Stimulated activated CD4-positive, alpha-beta T cell treated with anti-CD3 and anti-CD28 coated beads, Interleukin-2, amount 100 ng/mL, for 4 hours (primary cell): ENCODE measurements at regions not wholly inside any gene's neighbourhood (a gene's known extent, or its start where the extent isn't known, plus 50 kb on each side); places are given as distances from the start of the nearest gene placed in this dataset.

Source experiments
- DNase-seq: peaks from one replicate; pipeline ENCODE4 v3.0.0-alpha.2; 2020; ENCODE audit warnings: low read depth

DNA sequence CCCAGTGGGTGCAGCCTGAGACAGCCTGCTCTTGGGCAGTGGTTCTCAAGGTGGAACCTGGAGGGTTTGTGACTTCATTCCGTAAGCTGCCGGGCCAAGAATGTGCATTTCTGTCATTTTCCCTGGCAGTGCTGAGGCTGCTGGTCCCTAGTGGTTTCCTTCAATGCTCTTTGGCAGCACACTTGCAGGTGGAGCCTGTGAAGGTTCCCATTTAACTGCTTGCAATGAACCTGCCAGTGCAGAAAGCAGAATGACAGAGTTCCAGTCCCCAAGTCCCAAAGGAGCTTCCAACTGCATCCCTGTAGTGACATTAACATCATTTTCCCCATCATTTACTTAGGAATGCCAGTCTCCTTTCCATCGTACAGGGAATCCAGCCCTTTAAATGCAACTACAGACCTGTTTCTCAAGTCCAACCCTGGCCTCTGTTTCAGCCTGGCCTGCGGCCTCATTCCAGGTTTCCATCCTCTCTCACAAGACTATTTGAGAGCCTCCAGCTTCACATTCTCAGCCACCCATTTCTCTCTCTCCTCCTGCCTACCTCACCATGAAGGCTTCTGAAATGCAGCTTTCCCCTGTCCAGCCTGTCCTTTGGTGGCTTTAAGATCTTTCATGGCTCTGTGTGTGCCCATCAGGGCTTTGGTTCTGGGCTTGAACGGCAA is 149.7 kb upstream of the GGTLC1 start:
- DNase-seq, result no peak

DNA sequence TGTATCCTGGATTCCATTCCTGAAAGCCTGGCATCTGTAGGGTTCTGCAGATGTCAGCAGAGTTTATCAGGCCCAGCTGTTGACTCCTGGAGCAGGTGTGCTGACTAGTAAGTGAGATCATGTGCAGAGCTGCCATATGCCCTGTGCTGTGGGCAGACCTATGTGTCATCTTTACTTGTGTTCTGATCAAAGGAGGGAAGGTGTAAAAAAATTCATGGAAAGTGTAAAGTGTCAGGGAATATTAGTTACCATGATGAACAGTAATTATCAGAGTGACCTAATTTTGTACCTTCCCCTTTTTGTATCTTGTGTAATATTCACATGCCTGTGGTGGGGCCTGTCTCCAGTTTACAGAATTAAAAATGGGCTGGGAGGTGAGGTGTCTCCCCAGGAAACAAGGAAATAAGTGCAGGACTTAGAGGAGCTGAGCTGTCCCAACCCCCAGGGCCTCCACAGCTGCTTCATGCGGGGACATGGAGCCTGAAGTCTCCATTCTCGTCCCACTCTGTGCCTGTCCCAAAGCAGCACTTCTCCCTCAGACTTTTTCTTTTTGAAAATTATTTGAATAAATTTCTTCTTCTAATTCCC is 148.2 kb upstream of the GGTLC1 start:
- DNase-seq, result no peak

DNA sequence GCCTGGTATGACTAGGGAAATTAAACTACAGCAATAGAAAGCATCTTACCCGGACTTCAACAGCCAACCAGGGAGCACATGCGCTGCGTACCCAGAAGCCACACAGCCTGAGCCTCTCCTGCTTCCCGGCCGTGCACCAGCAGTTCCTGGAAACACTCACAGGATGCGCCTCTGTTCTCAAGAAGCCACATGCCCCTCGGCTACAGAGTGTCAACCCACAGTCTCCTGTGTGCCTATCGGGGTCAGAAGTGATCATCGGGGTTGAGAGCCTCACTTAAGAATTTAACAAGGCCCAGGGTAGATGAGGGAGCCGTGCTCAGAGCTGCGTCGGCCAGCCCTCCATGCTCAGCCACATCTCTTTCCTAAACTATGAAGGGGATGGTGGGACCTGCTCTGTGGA is 147.2 kb upstream of the GGTLC1 start:
- DNase-seq, result no peak

DNA sequence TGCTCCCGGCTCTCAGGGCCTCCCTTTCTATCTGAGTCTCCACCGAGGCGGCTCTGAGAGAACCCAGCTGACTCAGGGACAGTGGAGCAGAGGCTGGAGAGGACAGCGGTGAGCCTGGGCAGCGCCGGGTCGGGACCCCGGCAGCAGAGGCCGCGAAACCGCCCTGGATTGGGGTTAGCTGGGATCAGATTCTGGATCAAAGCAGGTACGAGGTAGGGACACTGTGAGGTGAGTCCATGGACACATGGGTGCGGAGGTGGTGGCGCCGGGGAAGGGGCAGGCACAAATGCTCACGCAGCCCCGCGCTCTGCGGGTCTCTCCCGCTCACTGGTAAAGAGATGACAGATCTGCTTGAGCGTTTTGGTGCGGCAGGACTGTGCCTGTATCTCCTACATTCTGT is 146.4 kb upstream of the GGTLC1 start:
- DNase-seq, result no peak

DNA sequence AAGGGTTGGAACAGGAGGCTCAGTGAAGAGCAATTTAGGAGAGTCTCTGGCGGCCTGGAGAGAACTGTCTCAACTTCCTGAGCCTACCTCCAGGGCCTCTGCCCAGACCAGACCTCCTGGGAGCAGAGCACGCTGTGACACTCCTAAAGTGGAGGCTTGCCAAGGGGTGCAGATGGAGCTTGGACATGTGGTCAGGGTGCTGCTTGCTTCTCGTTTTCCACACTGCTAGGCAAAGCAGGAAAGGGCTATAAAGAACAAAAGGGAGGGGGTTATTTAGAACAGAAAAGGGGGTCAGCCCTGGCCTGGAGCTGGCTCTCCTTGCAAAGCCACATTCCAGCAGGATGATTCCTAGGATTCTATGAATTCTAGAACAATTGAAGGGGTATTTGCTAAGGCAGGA is 145.7 kb upstream of the GGTLC1 start:
- no peak for DNase-seq

DNA sequence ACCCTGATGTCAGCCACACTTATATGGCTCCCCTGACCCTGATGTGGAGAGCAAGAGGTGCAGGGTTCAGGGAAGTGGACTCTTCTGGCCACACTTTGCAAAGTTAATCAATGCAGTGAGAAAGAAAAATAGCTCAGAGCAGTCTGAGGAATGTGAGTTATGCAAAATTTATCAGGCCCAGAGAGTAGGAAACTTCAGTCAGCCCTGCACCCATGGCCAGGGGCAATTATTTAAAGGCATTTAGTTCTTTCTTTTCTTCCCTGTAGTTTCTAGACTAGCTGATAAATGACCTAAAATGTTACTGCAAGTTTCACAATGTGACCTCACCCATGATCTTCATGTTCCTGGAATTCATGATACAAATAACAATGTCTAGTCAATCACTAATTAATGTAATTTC is 143.7 kb upstream of the GGTLC1 start:
- DNase-seq, result no peak

DNA sequence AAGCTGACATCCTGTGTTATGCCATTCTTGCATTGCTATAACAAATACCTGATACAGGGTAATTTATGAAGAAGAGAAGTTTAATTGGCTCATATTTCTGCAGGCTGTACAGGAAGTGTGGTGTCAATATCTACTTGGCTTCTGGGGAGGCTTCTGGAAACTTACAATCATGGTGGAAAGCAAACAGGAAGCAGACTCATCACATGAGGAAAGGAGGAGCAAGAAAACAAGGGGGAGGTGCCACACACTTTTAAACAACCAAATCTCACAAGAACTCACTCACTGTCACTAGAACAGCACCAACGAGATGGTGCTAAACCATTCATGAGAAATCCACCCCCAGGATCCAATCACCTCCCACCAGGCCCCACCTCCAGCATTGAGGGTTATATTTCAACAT is 143.1 kb upstream of the GGTLC1 start:
- DNase-seq, result no peak

DNA sequence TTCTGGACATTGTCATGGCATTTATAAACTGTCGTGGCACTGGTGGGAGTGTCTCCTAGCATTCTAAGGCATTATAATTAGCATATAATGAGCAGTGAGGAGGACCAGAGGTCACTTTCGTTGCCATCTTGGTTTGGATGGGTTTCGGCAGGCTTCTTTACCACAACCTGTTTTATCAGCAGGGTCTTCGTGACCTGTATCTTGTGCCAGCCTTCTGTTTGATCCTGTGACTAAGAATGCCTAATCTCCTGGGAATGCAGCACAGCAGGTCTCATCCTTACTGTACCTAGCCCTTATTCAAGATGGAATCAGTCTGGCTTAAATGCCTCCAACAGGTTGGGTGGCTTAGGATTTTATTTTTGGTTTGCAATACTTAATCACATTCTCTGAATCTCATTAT is 142.7 kb upstream of the GGTLC1 start:
- DNase-seq, result no peak

DNA sequence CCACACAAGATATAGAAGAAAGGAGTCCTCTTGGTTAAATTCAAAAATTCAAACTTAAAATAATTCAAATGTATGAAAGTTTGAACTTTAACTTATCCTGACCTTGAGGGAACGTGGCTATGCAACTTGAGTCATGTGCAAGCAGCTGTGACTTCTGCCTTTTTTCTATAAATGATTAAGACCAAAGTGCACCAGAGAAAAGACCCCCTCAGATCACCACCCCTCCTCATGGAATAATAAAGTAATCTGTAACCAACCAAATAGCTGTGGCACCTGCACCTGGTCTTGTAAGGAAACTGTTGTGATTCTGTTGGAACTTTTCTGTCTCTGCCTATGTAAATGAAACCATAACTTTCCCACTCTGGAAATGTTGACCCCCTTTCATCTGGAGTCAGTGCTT is 141.1 kb upstream of the GGTLC1 start:
- no peak for DNase-seq

DNA sequence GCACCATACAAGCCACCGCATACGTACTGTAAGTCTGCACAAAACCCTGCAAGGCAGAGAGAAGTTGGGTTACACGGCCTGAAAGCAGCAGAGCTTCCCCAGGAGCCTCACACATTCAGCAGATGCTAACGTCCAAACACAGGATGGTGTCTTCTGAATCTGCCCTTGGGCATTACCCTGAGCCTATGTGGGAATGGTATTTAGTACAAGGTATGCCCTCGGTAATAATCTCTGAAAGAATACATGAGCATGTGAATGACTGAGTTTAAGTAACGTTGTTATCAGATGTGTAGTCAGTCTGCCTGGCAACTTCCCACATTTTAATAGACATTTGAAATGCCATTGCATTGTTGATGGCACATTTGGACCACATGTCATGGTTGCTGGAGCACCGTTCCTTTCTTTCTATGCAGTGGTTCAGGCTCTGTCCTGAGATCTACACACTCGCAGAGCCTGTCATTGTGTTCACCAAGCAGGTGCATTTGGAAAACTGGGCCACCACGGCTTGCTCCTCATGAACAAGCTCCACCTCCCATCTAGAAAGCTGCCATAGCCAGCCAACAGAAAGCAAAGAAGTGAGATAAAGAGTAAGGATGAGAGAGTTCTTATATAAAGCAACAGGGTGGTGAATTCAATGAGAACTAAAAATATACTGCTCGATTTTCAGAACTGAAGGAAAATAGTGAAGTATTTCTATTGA is 136.5 kb upstream of the GGTLC1 start:
- DNase-seq, result no peak

DNA sequence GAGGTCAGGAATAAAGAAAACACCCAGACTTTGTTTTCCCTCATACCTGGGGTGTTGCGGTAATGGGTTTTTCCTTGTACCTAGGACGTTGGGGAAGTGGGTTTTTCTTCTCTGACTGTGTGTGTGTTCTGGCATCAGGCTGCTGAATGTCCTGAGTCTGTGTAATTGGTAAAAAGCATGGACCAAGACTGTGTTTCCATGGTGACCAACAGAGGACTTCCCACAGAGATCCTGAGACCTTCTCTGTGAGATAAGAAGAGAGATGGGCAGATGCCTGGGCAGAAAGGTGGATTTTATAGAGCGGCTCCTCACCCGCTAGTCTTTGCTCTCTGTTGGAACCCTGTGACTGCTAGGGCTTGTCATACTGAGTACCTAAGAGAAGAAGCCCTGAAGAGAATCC is 135.4 kb upstream of the GGTLC1 start:
- DNase-seq, result no peak

DNA sequence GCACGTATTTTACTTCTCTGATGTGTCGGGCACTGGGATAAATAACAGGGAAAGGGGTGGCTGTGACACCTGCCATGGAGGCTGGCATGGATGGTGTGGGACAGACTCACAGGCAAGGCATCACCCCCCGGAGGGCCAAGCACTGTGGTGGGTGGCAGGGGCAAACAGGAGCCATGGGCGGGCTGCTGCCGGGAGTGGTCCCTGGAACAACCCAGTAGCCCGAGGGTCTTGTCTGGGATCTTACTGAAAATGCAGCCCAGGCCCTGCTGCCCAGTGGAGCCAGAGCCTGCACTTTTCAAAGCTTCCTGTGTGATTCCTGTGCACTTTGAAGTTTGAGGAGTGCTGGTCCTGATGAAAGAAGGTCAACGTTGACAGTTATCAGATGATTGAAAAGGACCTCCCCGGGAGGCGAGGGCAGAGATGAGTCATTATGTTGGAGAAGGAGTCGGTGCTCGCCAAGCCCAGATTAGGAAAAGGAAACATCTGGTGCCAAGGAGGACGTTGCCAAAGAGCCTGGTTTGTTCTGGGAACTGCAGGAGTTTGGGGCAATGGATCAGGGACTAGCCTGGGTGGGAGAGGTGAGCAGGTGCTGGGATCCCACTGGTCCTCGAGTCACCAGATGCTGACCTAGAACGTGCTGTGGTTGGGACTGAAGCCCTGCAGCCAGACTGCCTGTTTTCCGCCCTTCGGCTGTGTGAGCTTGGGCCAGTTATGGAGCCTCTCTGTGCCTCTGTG is 130.0 kb upstream of the GGTLC1 start:
- no peak for DNase-seq

DNA sequence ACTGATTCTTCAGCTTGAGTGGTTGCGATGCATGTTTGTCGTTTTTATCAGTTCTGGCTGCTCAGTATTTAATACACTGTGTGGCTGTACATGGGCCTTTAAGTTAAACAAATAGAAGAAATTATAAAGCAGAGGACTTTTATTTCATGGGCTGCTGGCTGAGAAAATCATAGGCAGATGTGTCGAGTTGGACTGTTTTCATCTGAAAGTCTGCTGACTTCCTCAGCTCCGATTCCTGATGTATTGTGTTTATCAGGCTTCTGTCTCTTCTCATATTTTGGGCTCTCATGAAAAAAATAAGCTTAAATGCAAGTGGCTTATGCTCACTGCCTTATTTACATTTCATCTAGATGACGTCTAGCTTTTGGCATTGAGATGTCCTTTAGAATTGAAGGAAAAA is 129.5 kb upstream of the GGTLC1 start:
- no peak for DNase-seq

DNA sequence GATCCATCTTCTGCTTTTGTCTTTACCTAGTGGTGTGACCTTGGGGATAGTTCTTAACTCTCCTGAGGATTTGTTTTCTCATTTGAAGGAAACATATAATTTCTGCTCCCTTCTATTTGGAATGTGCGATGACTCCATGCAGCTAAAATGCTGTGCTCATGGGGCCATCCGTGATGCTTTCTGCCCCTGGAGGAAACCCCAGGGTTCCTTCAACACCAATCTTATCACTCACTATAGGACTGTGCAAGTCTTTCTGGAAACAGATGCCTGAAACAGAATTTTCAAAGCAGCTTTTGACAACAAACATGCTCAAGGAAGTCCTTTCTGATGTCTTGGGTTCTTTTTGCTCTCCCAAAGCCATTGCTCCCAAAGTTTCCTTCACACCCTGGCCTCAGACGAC is 128.8 kb upstream of the GGTLC1 start:
- DNase-seq, result no peak

DNA sequence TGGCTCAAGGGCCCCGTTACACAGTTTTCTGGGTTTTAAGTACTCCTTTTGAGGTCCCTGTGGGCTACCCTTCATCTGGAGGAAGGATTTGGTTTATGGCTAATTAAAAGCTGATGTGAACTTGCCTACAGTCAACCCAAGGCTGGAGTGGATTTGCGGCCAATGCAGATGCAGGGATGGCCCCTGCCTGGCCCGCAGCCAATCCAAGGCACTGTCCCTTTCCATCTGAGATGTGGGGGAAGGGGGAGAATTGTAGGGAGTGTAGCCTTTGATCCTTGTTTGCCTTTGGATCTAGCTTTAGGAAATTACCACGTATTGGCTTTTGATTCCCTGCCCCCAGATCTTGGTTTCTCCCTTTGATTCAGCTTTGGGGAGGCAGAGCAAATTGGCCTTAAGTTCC is 128.0 kb upstream of the GGTLC1 start:
- DNase-seq, result no peak

DNA sequence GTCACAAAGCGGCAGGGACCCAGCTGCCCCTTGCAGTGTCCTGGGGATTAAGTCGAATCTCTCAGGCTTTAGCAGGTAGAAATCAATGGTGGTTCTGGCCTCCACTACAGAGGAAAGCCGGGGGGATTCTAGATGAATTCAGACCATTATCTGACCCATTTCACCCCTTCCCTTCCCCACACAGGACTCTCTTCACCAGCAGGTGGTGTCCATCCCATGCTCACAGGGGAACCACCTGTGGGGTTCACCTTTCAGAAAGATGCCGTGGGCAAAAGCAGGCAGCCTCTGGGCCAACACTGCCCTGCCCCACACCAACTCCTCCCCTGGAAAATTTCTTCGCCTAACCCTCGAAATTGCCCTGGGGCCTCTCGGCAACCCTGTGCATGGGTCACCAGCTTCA is 123.8 kb upstream of the GGTLC1 start:
- no peak for DNase-seq

DNA sequence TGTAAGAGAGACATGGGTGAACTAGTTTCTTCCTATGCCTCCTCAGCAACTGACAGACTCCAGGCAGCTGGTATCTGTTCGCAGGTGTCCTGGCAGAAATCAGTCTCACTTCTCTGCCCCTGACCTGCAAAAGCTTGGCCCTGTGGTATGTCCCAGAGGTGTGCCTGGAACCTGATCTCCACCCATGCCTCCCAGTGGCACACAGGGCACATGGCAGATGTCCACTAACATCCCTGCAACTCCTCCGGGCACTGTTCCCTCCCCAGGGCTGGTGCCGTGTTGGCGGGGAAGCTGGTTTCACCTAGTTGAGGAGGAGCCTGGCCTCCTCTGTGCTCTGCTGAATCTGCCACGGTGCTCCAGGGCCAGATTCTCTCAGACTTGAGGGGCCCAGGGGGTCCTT is 123.3 kb upstream of the GGTLC1 start:
- DNase-seq, result no peak

DNA sequence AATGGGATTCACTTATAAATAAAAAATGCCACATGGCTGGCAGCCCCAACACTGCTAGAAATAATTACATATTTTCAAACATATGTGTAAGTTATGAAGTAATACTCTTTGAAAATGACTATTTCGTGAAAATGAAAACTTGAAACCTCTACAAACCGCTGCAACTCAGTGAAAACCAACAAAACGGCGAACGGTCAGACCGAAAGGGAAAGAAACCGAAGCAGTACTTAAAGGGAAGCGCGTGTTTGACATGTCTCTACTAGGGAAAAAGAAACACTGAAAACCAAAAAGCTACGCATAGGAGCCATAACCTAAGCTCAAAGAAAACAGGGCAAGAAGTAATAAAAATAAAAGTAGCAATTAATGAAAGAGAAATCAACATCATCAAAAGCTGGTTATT is 121.0 kb upstream of the GGTLC1 start:
- DNase-seq, result no peak

DNA sequence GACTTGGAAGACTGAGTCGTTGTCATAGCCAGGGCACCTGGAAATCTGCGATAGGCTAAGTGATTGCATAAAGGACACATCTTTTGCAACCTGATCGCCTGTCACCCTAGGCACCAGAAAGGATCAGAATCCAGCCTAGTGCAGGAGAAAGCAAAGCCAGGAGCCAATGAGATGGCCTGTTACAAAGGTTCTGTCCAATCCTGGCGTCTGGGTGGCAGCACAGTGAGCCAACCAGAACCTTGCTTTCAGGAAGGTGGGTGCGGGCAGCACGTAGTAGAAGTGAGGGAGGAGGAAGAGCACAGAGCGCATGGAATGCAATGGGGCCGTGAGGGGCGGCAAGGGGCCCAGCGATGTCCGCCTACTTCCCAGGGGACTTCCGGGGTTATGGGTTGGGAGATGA is 120.4 kb upstream of the GGTLC1 start:
- no peak for DNase-seq

DNA sequence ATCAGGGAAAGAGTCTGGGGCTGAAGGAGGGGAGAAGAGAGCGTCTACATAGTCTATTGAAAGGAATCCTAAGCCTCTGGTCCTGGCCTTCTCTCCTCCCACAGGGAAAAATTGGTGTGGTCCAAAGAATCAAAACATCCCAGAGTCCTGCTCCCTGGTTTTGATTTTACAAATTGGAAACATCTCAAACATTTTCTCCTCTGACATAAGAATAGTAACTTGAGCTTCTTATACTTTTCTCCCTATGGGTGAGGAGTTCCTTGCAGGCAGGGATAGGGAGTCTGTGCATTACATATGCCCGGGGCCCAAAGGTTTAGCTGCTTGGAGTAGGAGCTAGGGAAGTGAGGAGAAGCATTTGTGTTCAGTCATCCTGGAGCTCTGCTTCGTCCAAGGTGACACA is 120.0 kb upstream of the GGTLC1 start:
- no peak for DNase-seq

DNA sequence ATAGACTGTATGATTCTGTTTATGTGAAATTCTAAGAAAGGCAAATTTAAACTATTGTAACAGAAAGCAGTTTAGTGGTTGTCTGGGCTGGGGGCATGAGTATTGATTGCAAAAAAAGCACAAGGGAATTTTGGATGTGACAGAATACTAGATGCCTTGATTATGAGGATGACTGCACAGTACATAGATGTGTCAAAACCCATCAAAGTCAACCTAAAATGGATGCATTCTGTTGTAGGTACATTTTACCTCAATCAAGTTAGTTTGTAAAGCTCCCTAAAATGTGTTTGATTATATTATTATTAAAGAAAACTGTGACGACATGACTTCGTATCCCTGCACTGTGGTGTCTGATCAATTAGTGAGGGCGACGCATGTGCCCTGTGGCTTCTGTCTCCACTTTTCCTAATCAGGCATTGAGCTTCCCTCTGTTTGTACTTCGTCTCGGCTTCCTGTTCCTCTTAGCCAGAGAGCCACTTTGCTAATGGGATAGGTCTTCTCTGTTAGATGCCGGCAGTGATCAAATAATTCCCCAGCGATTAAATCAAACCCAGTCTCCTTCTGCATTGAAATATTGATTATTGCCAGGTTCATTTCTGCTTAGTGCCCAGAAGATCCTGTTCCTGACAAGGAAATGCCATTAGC is 118.3 kb upstream of the GGTLC1 start:
- DNase-seq, result no peak

DNA sequence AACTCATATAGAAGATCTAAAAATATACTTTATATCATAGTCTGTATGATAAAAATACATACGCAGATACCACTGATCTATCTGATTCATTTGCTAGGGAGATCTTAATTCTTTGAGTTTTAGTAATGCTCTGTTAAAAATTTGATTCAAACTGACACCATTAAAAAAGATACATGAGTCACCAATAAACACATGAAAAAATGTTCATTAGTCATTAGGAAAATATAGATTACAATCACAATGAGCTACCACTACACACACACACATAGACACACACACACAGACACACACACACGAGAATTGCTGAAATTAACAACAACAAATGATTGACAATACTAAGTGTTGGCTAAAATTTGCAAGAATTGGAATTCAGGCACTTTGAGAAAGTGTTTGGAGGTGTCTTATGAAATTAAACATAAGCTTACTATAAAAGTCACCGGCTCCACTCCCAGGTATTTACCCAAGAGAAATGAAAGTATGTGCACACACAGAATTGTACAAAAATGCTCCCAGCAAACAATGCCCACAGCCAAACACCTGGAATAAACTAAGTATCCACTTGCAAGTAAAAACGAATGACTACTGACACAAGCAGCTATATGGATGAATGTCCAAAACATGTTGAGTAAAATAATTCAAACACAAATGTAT is 117.7 kb upstream of the GGTLC1 start:
- no peak for DNase-seq
